ENCODE measurements at regions not wholly inside any gene's neighbourhood (a gene's known extent, or its start where the extent isn't known, plus 50 kb on each side); places are given as distances from the start of the nearest gene placed in this dataset.

DNA sequence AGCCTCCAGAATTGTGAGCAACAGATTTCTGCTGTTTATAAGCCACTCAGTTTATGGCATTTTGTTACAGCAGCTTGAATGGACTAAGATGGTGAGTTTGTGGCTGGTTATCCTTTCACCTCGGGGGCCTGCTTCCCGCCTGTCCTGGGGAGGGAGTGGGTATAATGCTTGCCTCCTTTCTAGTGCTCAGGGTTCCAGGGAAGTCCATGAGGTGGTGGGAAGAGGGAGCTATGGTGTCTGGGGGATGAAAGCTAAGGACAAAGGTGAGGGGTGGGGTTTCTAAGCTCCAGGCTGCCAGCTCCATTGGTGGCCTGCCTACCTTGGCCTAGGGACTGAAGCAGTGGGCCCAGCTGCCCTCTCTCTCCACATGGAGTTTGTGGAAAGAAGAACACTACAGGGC is 50.2 kb upstream of the SDK2 start:
- Mint-ChIP-seq H3K4me3 (no peak overlapping the region), H3K27ac (no peak overlapping the region), H3K9me3 (peaks cover 0 to 6% (median 0%) of the 10 kb centered on the region in 7 donors), H3K27me3 (no peaks in the 10 kb centered on the region), H3K4me1 (peaks cover 0 to 4% (median 1%) of the 10 kb centered on the region in 4 donors), H3K36me3 (no peaks in the 10 kb centered on the region)
- Histone ChIP-seq H3K27me3 (ENCODE audit: control insufficient read depth, insufficient read depth, low read length) (no peaks in the 10 kb centered on the region), H3K9me3 (ENCODE audit: control insufficient read depth in 2 of 2, low read length in 2 of 2) (no peaks in the 10 kb centered on the region), H3K4me3 (ENCODE audit: low read depth, low read length) (no peak overlapping the region), H3K4me1 (ENCODE audit: control insufficient read depth, insufficient read depth, low read length, poor library complexity, severe bottlenecking) (no peaks in the 10 kb centered on the region), H3K27ac (ENCODE audit: insufficient read depth, low read length, poor library complexity, severe bottlenecking) (no peak overlapping the region), H3K36me3 (ENCODE audit: control insufficient read depth, insufficient read depth, low read length) (no peaks in the 10 kb centered on the region)
- ATAC-seq (ENCODE audit: low read depth in 2 of 2), result no peak
- DNase-seq, result no peak

DNA sequence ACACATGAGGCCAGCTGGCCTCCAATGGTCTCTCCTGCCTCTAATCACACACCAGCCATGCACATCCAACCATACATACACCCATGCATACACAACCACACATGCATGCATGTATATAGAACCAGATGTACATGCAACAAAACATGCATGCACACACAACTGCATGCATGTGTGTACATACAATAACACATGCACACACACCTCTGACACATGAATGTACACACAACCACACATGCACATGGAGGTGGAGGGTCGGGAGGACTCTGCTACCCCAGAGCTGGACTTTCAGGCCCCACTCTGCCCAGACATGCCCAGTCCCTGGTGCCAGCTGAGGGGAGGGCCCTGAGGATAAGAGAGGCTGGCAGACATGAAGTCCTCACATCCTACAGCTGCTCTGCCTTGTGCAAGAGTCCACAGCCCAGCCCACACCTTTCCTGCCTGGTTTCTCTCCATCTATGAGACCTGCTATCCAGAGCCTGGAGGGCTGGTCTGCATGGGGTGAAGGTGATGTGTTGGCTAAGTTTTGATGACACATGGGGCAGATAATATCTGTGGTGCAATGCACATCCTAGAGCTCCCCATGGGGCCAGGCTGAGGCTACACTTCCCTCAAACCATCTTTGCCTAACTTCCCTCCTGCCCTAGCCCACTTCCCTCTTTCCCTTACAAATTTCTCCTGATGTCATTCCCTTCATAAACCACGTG is 50.9 kb upstream of the SDK2 start:
- DNase-seq, result no peak
- Histone ChIP-seq H3K27ac (ENCODE audit: insufficient read depth, low read length, poor library complexity, severe bottlenecking) (no peak overlapping the region), H3K27me3 (ENCODE audit: control insufficient read depth, insufficient read depth, low read length) (no peaks in the 10 kb centered on the region), H3K4me3 (ENCODE audit: low read depth, low read length) (no peak overlapping the region), H3K9me3 (ENCODE audit: control insufficient read depth in 2 of 2, low read length in 2 of 2) (no peaks in the 10 kb centered on the region), H3K4me1 (ENCODE audit: control insufficient read depth, insufficient read depth, low read length, poor library complexity, severe bottlenecking) (no peaks in the 10 kb centered on the region), H3K36me3 (ENCODE audit: control insufficient read depth, insufficient read depth, low read length) (no peaks in the 10 kb centered on the region)
- Mint-ChIP-seq H3K36me3 (no peaks in the 10 kb centered on the region), H3K27ac (peak overlapping the region in 1 of 3 donors; percentile 13), H3K27me3 (no peaks in the 10 kb centered on the region), H3K9me3 (peaks cover 0 to 6% (median 0%) of the 10 kb centered on the region in 7 donors), H3K4me1 (peaks cover 0 to 4% (median 1%) of the 10 kb centered on the region in 4 donors), H3K4me3 (no peak overlapping the region)
- ATAC-seq (ENCODE audit: low read depth in 2 of 2), result no peak

DNA sequence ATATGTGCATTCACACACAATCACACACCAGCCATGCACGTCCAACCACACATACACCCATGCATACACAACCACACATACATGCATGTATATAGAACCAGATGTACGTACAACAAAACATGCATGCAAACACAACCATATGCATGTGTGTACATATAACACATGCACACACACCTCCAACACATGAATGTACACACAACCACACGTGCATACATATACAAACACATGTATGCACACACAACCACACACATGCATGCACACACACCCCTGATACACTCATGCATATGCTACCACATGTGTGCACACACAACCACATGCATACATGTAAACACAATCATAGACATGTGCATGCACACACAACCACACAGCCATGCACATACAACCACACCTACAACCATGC is 52.0 kb upstream of the SDK2 start:
- DNase-seq (no peak), ATAC-seq (ENCODE audit: low read depth in 2 of 2) (no peak)
- Histone ChIP-seq H3K27ac (ENCODE audit: insufficient read depth, low read length, poor library complexity, severe bottlenecking) (no peak overlapping the region), H3K4me3 (ENCODE audit: low read depth, low read length) (no peak overlapping the region), H3K27me3 (ENCODE audit: control insufficient read depth, insufficient read depth, low read length) (no peaks in the 10 kb centered on the region), H3K9me3 (ENCODE audit: control insufficient read depth in 2 of 2, low read length in 2 of 2) (no peaks in the 10 kb centered on the region), H3K36me3 (ENCODE audit: control insufficient read depth, insufficient read depth, low read length) (no peaks in the 10 kb centered on the region), H3K4me1 (ENCODE audit: control insufficient read depth, insufficient read depth, low read length, poor library complexity, severe bottlenecking) (no peaks in the 10 kb centered on the region)
- Mint-ChIP-seq H3K4me1 (peaks cover 0 to 4% (median 1%) of the 10 kb centered on the region in 4 donors), H3K27ac (no peak overlapping the region), H3K36me3 (no peaks in the 10 kb centered on the region), H3K4me3 (no peak overlapping the region), H3K27me3 (no peaks in the 10 kb centered on the region), H3K9me3 (peaks cover 0 to 6% (median 0%) of the 10 kb centered on the region in 7 donors)

DNA sequence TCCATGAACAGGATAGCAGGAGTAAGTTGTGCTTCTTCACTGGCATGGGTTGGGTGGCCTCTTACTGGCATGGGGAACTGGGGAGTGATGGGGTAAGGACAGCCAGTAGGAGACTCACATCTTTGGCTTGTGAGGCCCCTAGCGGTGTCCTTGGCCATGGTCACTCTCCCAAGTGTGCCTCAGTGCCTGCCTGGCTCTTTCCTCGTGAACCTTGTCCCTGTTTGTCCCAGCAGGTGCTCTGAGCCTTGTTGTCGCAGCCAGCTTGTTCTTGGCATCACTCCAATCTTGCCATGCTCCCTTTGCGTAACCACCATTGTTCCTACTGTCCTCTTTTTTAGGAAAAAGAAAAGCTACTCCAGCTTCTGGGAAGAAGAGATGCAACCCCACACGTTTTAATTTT is 53.6 kb upstream of the SDK2 start:
- ATAC-seq (ENCODE audit: low read depth in 2 of 2) (no peak), DNase-seq (no peak)
- H3K27me3 ChIP-seq (ENCODE audit: control insufficient read depth, insufficient read depth, low read length), result no peaks in the 10 kb centered on the region
- Mint-ChIP-seq H3K4me1 (peaks cover 0 to 4% (median 1%) of the 10 kb centered on the region in 4 donors), H3K9me3 (peaks cover 0 to 6% (median 0%) of the 10 kb centered on the region in 7 donors), H3K27me3 (no peaks in the 10 kb centered on the region), H3K4me3 (no peak overlapping the region), H3K36me3 (no peaks in the 10 kb centered on the region), H3K27ac (no peak overlapping the region)
- no peaks in the 10 kb centered on the region for H3K9me3 ChIP-seq (ENCODE audit: control insufficient read depth in 2 of 2, low read length in 2 of 2)
- H3K4me3 ChIP-seq (ENCODE audit: low read depth, low read length), result no peak overlapping the region
- no peaks in the 10 kb centered on the region for H3K36me3 ChIP-seq (ENCODE audit: control insufficient read depth, insufficient read depth, low read length)
- H3K4me1 ChIP-seq (ENCODE audit: control insufficient read depth, insufficient read depth, low read length, poor library complexity, severe bottlenecking), result no peaks in the 10 kb centered on the region
- no peak overlapping the region for H3K27ac ChIP-seq (ENCODE audit: insufficient read depth, low read length, poor library complexity, severe bottlenecking)

DNA sequence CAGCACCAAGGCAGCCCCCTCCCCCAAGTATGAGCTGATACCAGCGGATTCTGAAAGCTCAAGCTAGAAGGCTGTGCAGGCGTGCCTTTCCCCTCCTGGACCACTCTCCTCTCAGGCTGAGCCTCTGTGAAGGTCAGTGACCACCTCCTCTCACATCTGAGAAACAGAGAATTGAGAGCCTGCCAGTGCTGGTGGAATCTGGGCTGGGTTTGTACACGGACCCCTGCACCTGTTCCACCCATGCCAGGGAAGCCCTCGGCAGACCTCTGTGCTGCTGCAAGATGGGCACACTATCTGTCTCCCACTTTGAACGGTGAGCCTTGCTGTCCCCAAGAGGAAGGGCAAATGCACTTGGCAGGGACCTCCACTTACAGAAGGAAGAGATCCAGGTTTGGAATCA is 54.7 kb upstream of the SDK2 start:
- Histone ChIP-seq H3K36me3 (ENCODE audit: control insufficient read depth, insufficient read depth, low read length) (no peaks in the 10 kb centered on the region), H3K9me3 (ENCODE audit: control insufficient read depth in 2 of 2, low read length in 2 of 2) (no peaks in the 10 kb centered on the region), H3K27ac (ENCODE audit: insufficient read depth, low read length, poor library complexity, severe bottlenecking) (no peak overlapping the region), H3K4me3 (ENCODE audit: low read depth, low read length) (no peak overlapping the region), H3K4me1 (ENCODE audit: control insufficient read depth, insufficient read depth, low read length, poor library complexity, severe bottlenecking) (no peaks in the 10 kb centered on the region), H3K27me3 (ENCODE audit: control insufficient read depth, insufficient read depth, low read length) (no peaks in the 10 kb centered on the region)
- peaks cover 0 to 6% (median 0%) of the 10 kb centered on the region in 7 donors for H3K9me3 Mint-ChIP-seq
- H3K27ac Mint-ChIP-seq, result no peak overlapping the region
- ATAC-seq (ENCODE audit: low read depth in 2 of 2), result no peak
- H3K27me3 Mint-ChIP-seq, result peaks cover 3% of the 10 kb centered on the region
- H3K36me3 Mint-ChIP-seq, result no peaks in the 10 kb centered on the region
- DNase-seq, result no peak
- peaks cover 0 to 4% (median 1%) of the 10 kb centered on the region in 4 donors for H3K4me1 Mint-ChIP-seq
- H3K4me3 Mint-ChIP-seq, result no peak overlapping the region

DNA sequence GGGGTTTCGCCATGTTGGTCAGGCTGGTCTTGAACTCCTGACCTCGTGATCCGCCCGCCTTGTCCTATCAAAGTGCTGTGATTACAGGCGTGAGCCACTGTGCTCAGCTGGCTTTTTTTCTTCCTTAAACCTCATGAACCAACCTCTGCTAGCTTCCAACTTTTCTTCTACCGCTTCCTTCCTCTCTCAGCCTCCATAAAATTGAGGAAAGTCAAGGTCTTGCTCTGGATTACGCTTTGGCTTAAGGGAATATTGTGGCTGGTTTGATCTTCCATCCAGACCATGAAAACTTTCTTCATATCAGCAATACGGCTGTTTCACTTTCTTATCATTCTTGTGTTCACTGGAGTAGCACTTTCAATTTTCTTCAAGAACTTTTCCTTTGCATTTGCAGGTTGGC is 57.5 kb upstream of the SDK2 start:
- peaks cover 5% of the 10 kb centered on the region for H3K27me3 Mint-ChIP-seq

DNA sequence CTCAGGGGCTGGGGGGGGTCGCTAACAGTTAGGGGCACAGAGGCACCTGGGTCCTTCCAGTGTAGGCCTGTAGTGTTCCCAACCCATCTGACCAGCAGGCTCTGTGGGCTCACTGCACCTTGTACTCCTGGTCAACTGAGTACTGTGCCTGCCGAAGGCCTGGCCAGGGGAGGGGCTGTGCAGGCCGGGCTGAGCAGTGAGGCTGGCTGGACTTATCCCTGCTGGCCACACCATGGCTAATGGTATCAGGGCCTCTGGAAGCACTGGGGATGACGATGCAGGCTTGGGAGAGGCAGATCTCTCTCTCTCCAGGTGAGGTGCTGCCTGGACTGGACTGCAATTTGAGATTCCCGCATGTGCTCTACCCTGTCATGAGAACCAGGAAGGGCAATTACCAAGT is 58.9 kb upstream of the SDK2 start:
- peaks cover 5% of the 10 kb centered on the region for H3K27me3 Mint-ChIP-seq
- no peak overlapping the region for H3K4me3 ChIP-seq (ENCODE audit: low read depth, low read length)
- peaks cover 4% of the 10 kb centered on the region for H3K27me3 ChIP-seq (ENCODE audit: control insufficient read depth, insufficient read depth, low read length)
- DNase-seq (no peak), ATAC-seq (ENCODE audit: low read depth in 2 of 2) (no peak)
- H3K4me1 ChIP-seq (ENCODE audit: control insufficient read depth, insufficient read depth, low read length, poor library complexity, severe bottlenecking), result no peaks in the 10 kb centered on the region
- H3K36me3 Mint-ChIP-seq, result peaks cover 3% of the 10 kb centered on the region
- H3K9me3 ChIP-seq (ENCODE audit: control insufficient read depth in 2 of 2, low read length in 2 of 2), result no peaks in the 10 kb centered on the region
- H3K4me3 Mint-ChIP-seq, result no peak overlapping the region
- H3K36me3 ChIP-seq (ENCODE audit: control insufficient read depth, insufficient read depth, low read length), result no peaks in the 10 kb centered on the region
- H3K9me3 Mint-ChIP-seq, result peaks cover 0 to 7% (median under 1%) of the 10 kb centered on the region in 7 donors
- H3K4me1 Mint-ChIP-seq, result peaks cover 0 to 1% (median 0%) of the 10 kb centered on the region in 4 donors
- no peak overlapping the region for H3K27ac Mint-ChIP-seq
- no peak overlapping the region for H3K27ac ChIP-seq (ENCODE audit: insufficient read depth, low read length, poor library complexity, severe bottlenecking)

More for the DNA sequence above, 57.5 kb upstream of the SDK2 start:
- ATAC-seq (ENCODE audit: low read depth in 2 of 2), result no peak
- H3K36me3 Mint-ChIP-seq, result no peaks in the 10 kb centered on the region
- no peaks in the 10 kb centered on the region for H3K9me3 ChIP-seq (ENCODE audit: control insufficient read depth in 2 of 2, low read length in 2 of 2)
- no peaks in the 10 kb centered on the region for H3K4me1 ChIP-seq (ENCODE audit: control insufficient read depth, insufficient read depth, low read length, poor library complexity, severe bottlenecking)
- no peak overlapping the region for H3K27ac Mint-ChIP-seq
- no peaks in the 10 kb centered on the region for H3K27me3 ChIP-seq (ENCODE audit: control insufficient read depth, insufficient read depth, low read length)
- H3K4me3 Mint-ChIP-seq, result no peak overlapping the region
- H3K36me3 ChIP-seq (ENCODE audit: control insufficient read depth, insufficient read depth, low read length), result no peaks in the 10 kb centered on the region
- H3K4me1 Mint-ChIP-seq, result peaks cover 0 to 4% (median 0%) of the 10 kb centered on the region in 4 donors
- no peak overlapping the region for H3K4me3 ChIP-seq (ENCODE audit: low read depth, low read length)
- no peak for DNase-seq
- H3K9me3 Mint-ChIP-seq, result peaks cover 0 to 2% (median 0%) of the 10 kb centered on the region in 7 donors
- H3K27ac ChIP-seq (ENCODE audit: insufficient read depth, low read length, poor library complexity, severe bottlenecking), result no peak overlapping the region

DNA sequence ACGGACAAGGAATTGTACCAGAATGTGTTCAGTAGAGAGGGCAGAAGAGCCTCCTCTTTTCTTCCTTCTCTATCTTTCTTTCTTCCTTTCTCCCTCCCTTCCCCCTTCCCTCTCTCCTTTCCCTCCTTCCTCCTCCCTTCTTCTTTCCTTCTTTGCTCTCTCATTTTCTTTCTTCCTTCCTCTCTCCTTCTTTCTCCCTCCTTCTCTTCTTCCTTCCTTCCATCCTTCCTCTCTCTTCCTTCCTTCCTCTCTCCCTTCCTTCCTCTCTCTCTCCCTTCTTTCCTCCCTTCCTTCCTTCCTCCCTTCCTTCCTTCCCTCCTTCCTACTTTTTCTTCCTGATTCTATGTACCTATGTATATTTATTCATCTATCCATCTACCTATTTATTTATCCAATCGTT is 59.7 kb upstream of the SDK2 start:
- Mint-ChIP-seq H3K36me3 (peaks cover 3% of the 10 kb centered on the region), H3K4me1 (no peaks in the 10 kb centered on the region), H3K4me3 (no peak overlapping the region), H3K27me3 (peaks cover 10% of the 10 kb centered on the region), H3K9me3 (peaks cover 0 to 7% (median 0%) of the 10 kb centered on the region in 7 donors), H3K27ac (no peak overlapping the region)
- Histone ChIP-seq H3K4me1 (ENCODE audit: control insufficient read depth, insufficient read depth, low read length, poor library complexity, severe bottlenecking) (no peaks in the 10 kb centered on the region), H3K9me3 (ENCODE audit: control insufficient read depth in 2 of 2, low read length in 2 of 2) (no peaks in the 10 kb centered on the region), H3K4me3 (ENCODE audit: low read depth, low read length) (no peak overlapping the region), H3K36me3 (ENCODE audit: control insufficient read depth, insufficient read depth, low read length) (no peaks in the 10 kb centered on the region), H3K27me3 (ENCODE audit: control insufficient read depth, insufficient read depth, low read length) (peaks cover 4% of the 10 kb centered on the region), H3K27ac (ENCODE audit: insufficient read depth, low read length, poor library complexity, severe bottlenecking) (no peak overlapping the region)
- ATAC-seq (ENCODE audit: low read depth in 2 of 2), result no peak
- no peak for DNase-seq
